ENCODE measurements at regions not wholly inside any gene's neighbourhood (a gene's known extent, or its start where the extent isn't known, plus 50 kb on each side); places are given as distances from the start of the nearest gene placed in this dataset.

- Histone ChIP-seq H3K27ac (ENCODE audit: low read depth, low read length, poor library complexity, severe bottlenecking) (no peak overlapping the region), H3K27me3 (replicated peaks; ENCODE audit: insufficient read depth, low read depth, low read length, poor library complexity) (no peaks in the 10 kb centered on the region), H3K4me3 (ENCODE audit: low read depth, low read length, poor library complexity, severe bottlenecking) (no peak overlapping the region), H3K9me3 (ENCODE audit: low read depth, low read length, poor library complexity, severe bottlenecking) (no peaks in the 10 kb centered on the region), H3K4me1 (ENCODE audit: insufficient read depth, low read length, poor library complexity, severe bottlenecking) (peaks cover 3% of the 10 kb centered on the region), H3K36me3 (ENCODE audit: insufficient read depth, low read length, poor library complexity, severe bottlenecking) (no peaks in the 10 kb centered on the region)
- TF ChIP-seq EZH2 (IDR thresholded peaks at IDR 0.05; ENCODE audit: borderline replicate concordance, low read depth, low read length, poor library complexity, severe bottlenecking) (no peak), CTCF (conservative IDR thresholded peaks at IDR 0.05; ENCODE audit: low read depth, low read length) (no peak)
- CTCF ChIA-PET = no interaction called here
- POLR2A ChIA-PET (ENCODE audit: low non-redundant PET) = no interaction called here
- no TSS peak for BruUV-seq (replicated peaks)
- intact Hi-C loops (cut with micrococcal nuclease; ENCODE audit: unreplicated experiment) = no loop called here
- no peak for DNase-seq (ENCODE audit: low spot score)
Observed at GRCh38 chr13:74338341-74338740, 204.1 kb upstream of the KLF12 start.

- BruUV-seq (replicated peaks) = no TSS peak
- H3K4me3 ChIP-seq (ENCODE audit: low read depth, low read length, poor library complexity, severe bottlenecking) = no peak overlapping the region
- intact Hi-C loops (cut with micrococcal nuclease; ENCODE audit: unreplicated experiment) = no loop called here
- H3K4me1 ChIP-seq (ENCODE audit: insufficient read depth, low read length, poor library complexity, severe bottlenecking) = peaks cover 3% of the 10 kb centered on the region
- H3K27me3 ChIP-seq (replicated peaks; ENCODE audit: insufficient read depth, low read depth, low read length, poor library complexity) = no peaks in the 10 kb centered on the region
- no peaks in the 10 kb centered on the region for H3K36me3 ChIP-seq (ENCODE audit: insufficient read depth, low read length, poor library complexity, severe bottlenecking)
- H3K27ac ChIP-seq (ENCODE audit: low read depth, low read length, poor library complexity, severe bottlenecking) = no peak overlapping the region
- no peaks in the 10 kb centered on the region for H3K9me3 ChIP-seq (ENCODE audit: low read depth, low read length, poor library complexity, severe bottlenecking)
- ChIA-PET CTCF (no interaction called here), POLR2A (ENCODE audit: low non-redundant PET) (no interaction called here)
- DNase-seq (ENCODE audit: low spot score) = peak; percentile 33
- TF ChIP-seq CTCF (conservative IDR thresholded peaks at IDR 0.05; ENCODE audit: low read depth, low read length) = no peak
- no peak for TF ChIP-seq EZH2 (IDR thresholded peaks at IDR 0.05; ENCODE audit: borderline replicate concordance, low read depth, low read length, poor library complexity, severe bottlenecking)
Observed at GRCh38 chr13:74336546-74336945, 202.3 kb upstream of the KLF12 start.

- Histone ChIP-seq H3K36me3 (ENCODE audit: insufficient read depth, low read length, poor library complexity, severe bottlenecking) (no peaks in the 10 kb centered on the region), H3K27ac (ENCODE audit: low read depth, low read length, poor library complexity, severe bottlenecking) (no peak overlapping the region), H3K9me3 (ENCODE audit: low read depth, low read length, poor library complexity, severe bottlenecking) (no peaks in the 10 kb centered on the region), H3K4me3 (ENCODE audit: low read depth, low read length, poor library complexity, severe bottlenecking) (no peak overlapping the region), H3K4me1 (ENCODE audit: insufficient read depth, low read length, poor library complexity, severe bottlenecking) (peaks cover 3% of the 10 kb centered on the region), H3K27me3 (replicated peaks; ENCODE audit: insufficient read depth, low read depth, low read length, poor library complexity) (no peaks in the 10 kb centered on the region)
- TF ChIP-seq EZH2 (IDR thresholded peaks at IDR 0.05; ENCODE audit: borderline replicate concordance, low read depth, low read length, poor library complexity, severe bottlenecking) (no peak), CTCF (conservative IDR thresholded peaks at IDR 0.05; ENCODE audit: low read depth, low read length) (no peak)
- BruUV-seq (replicated peaks) = no TSS peak
- DNase-seq (ENCODE audit: low spot score) = no peak
- ChIA-PET POLR2A (ENCODE audit: low non-redundant PET) (no interaction called here), CTCF (no interaction called here)
- intact Hi-C loops (cut with micrococcal nuclease; ENCODE audit: unreplicated experiment) = no loop called here
Observed at GRCh38 chr13:74335370-74335769, 201.2 kb upstream of the KLF12 start.
